GM21528 (cell line): ENCODE measurements at regions not wholly inside any gene's neighbourhood (a gene's known extent, or its start where the extent isn't known, plus 50 kb on each side); places are given as distances from the start of the nearest gene placed in this dataset.

Experiments
- ATAC-seq: cut with Tn5 transposase; IDR thresholded peaks from one replicate; pipeline ENCODE4 v1.9.1; 2021; ENCODE audit warnings: mild to moderate bottlenecking, moderate library complexity; ENCODE audit not compliant: unreplicated experiment, low FRiP score

- no peak for ATAC-seq
These were observed 57.5 kb upstream of the KLF3 start for GRCh38 chr4:38606587-38606905.

- no peak for ATAC-seq
These were observed 54.4 kb upstream of the KLF3 start for GRCh38 chr4:38609614-38610013.

GRCh38 chr4:38610521-38610920, 53.5 kb upstream of the KLF3 start:
- no peak for ATAC-seq

- ATAC-seq = no peak
These were observed 53.0 kb upstream of the KLF3 start for GRCh38 chr4:38610966-38611431.

GRCh38 chr4:38611676-38612075, 52.3 kb upstream of the KLF3 start:
- no peak for ATAC-seq

- no peak for ATAC-seq
These were observed 51.2 kb upstream of the KLF3 start for GRCh38 chr4:38612646-38613414.
